Stimulated activated CD8-positive, alpha-beta memory T cell treated with anti-CD3 and anti-CD28 coated beads, Interleukin-4, amount 100 ng/mL, for 48 hours (primary cell): ENCODE measurements at regions not wholly inside any gene's neighbourhood (a gene's known extent, or its start where the extent isn't known, plus 50 kb on each side); places are given as distances from the start of the nearest gene placed in this dataset.

ENCODE experiments used
- DNase-seq: peaks from one replicate; pipeline ENCODE4 v3.0.0-alpha.2; 2020

GRCh38 chr6:146865756-146866379 lies 267.1 kb downstream of the ADGB start:
- no peak for DNase-seq

- no peak for DNase-seq
Observed at GRCh38 chr6:146866731-146867414, 268.1 kb downstream of the ADGB start.

GRCh38 chr6:146868671-146869209 lies 270.0 kb downstream of the ADGB start:
- DNase-seq: no peak

- DNase-seq: no peak
Observed at GRCh38 chr6:146870760-146871159, 272.0 kb downstream of the ADGB start.

GRCh38 chr6:146871611-146872425 lies 273.0 kb downstream of the ADGB start:
- DNase-seq: no peak

- DNase-seq: no peak
Observed at GRCh38 chr6:146872426-146872785, 273.6 kb downstream of the ADGB start.

- DNase-seq: no peak
Observed at GRCh38 chr6:146874278-146875018, 275.7 kb downstream of the ADGB start.

- DNase-seq: no peak
Observed at GRCh38 chr6:146875927-146876270, 277.1 kb downstream of the ADGB start.

GRCh38 chr6:146876271-146877151 lies 277.7 kb downstream of the ADGB start:
- DNase-seq: no peak

- no peak for DNase-seq
Observed at GRCh38 chr6:146878168-146878951, 279.6 kb downstream of the ADGB start.

- DNase-seq: no peak
Observed at GRCh38 chr6:146878952-146879340, 280.2 kb downstream of the ADGB start.

GRCh38 chr6:146879406-146880117 lies 280.8 kb downstream of the ADGB start:
- DNase-seq: no peak

GRCh38 chr6:146881228-146882181 lies 282.7 kb downstream of the ADGB start:
- DNase-seq: no peak

- DNase-seq: no peak
Observed at GRCh38 chr6:146883640-146884531, 285.1 kb downstream of the ADGB start.

GRCh38 chr6:146884728-146885127 lies 286.0 kb downstream of the ADGB start:
- DNase-seq: no peak

- DNase-seq: no peak
Observed at GRCh38 chr6:146885708-146886457, 287.1 kb downstream of the ADGB start.
